ENCODE measurements at regions not wholly inside any gene's neighbourhood (a gene's known extent, or its start where the extent isn't known, plus 50 kb on each side); places are given as distances from the start of the nearest gene placed in this dataset.

GRCh38 chr4:23579166-23579565 is 310.7 kb downstream of the PPARGC1A start:
- no peaks in the 10 kb centered on the region for H3K36me3 Mint-ChIP-seq (ENCODE audit: low read depth)

GRCh38 chr4:23577398-23577797 is 312.4 kb downstream of the PPARGC1A start:
- CTCF ChIA-PET: no interaction called here
- no peak for DNase-seq
- Histone ChIP-seq H3K4me3 (ENCODE audit: low read length) (no peak overlapping the region), H3K36me3 (ENCODE audit: insufficient read depth, low read length) (no peaks in the 10 kb centered on the region), H3K27me3 (ENCODE audit: control insufficient read depth in 1 of 2, insufficient read depth in 2 of 2, low read length in 2 of 2) (no peaks in the 10 kb centered on the region), H3K27ac (ENCODE audit: low read depth in 1 of 2, low read length in 2 of 2) (no peak overlapping the region), H3K9me3 (ENCODE audit: control insufficient read depth in 1 of 2, insufficient read depth in 1 of 2, low read length in 2 of 2) (peaks cover 0 to 2% of the 10 kb centered on the region in 2 experiments), H3K4me1 (ENCODE audit: insufficient read depth, low read length) (no peaks in the 10 kb centered on the region)
- intact Hi-C loops (cut with DNase I, micrococcal nuclease): no loop called here
- TF ChIP-seq CTCF (IDR thresholded peaks at IDR 0.05): no peak
- no peaks in the 10 kb centered on the region for H3K4me1 Mint-ChIP-seq (ENCODE audit: low read depth)
- H3K9me3 Mint-ChIP-seq: peaks cover 4% of the 10 kb centered on the region
- H3K27ac Mint-ChIP-seq: no peak overlapping the region
- no peaks in the 10 kb centered on the region for H3K27me3 Mint-ChIP-seq
- POLR2A ChIA-PET: no interaction called here
- no peak for ATAC-seq (ENCODE audit: poor library complexity)
- H3K4me3 Mint-ChIP-seq: no peak overlapping the region
- H3K36me3 Mint-ChIP-seq (ENCODE audit: low read depth): no peaks in the 10 kb centered on the region

More at GRCh38 chr4:23579166-23579565, 310.7 kb downstream of the PPARGC1A start:
- DNase-seq (no peak), ATAC-seq (ENCODE audit: poor library complexity) (no peak)
- Histone ChIP-seq H3K27ac (ENCODE audit: low read depth in 1 of 2, low read length in 2 of 2) (no peak overlapping the region), H3K4me1 (ENCODE audit: insufficient read depth, low read length) (no peaks in the 10 kb centered on the region), H3K4me3 (ENCODE audit: low read length) (no peak overlapping the region), H3K36me3 (ENCODE audit: insufficient read depth, low read length) (no peaks in the 10 kb centered on the region), H3K27me3 (ENCODE audit: control insufficient read depth in 1 of 2, insufficient read depth in 2 of 2, low read length in 2 of 2) (no peaks in the 10 kb centered on the region), H3K9me3 (ENCODE audit: control insufficient read depth in 1 of 2, insufficient read depth in 1 of 2, low read length in 2 of 2) (no peaks in the 10 kb centered on the region)
- no peak overlapping the region for H3K27ac Mint-ChIP-seq
- ChIA-PET POLR2A (no interaction called here), CTCF (no interaction called here)
- H3K27me3 Mint-ChIP-seq: no peaks in the 10 kb centered on the region
- H3K9me3 Mint-ChIP-seq: peaks cover 4% of the 10 kb centered on the region
- no peak overlapping the region for H3K4me3 Mint-ChIP-seq
- no peaks in the 10 kb centered on the region for H3K4me1 Mint-ChIP-seq (ENCODE audit: low read depth)
- TF ChIP-seq CTCF (IDR thresholded peaks at IDR 0.05): no peak
- intact Hi-C loops (cut with DNase I, micrococcal nuclease): no loop called here

- Mint-ChIP-seq H3K9me3 (peaks cover 10% of the 10 kb centered on the region), H3K27me3 (no peaks in the 10 kb centered on the region), H3K4me1 (ENCODE audit: low read depth) (no peaks in the 10 kb centered on the region), H3K4me3 (no peak overlapping the region), H3K36me3 (ENCODE audit: low read depth) (no peaks in the 10 kb centered on the region), H3K27ac (no peak overlapping the region)
- ChIA-PET POLR2A (no interaction called here), CTCF (no interaction called here)
- Histone ChIP-seq H3K4me3 (ENCODE audit: low read length) (no peak overlapping the region), H3K4me1 (ENCODE audit: insufficient read depth, low read length) (no peaks in the 10 kb centered on the region), H3K36me3 (ENCODE audit: insufficient read depth, low read length) (no peaks in the 10 kb centered on the region), H3K27ac (ENCODE audit: low read depth in 1 of 2, low read length in 2 of 2) (no peak overlapping the region), H3K9me3 (ENCODE audit: control insufficient read depth in 1 of 2, insufficient read depth in 1 of 2, low read length in 2 of 2) (peaks cover 0 to 4% of the 10 kb centered on the region in 2 experiments), H3K27me3 (ENCODE audit: control insufficient read depth in 1 of 2, insufficient read depth in 2 of 2, low read length in 2 of 2) (no peaks in the 10 kb centered on the region)
- TF ChIP-seq CTCF (IDR thresholded peaks at IDR 0.05): no peak
- intact Hi-C loops (cut with DNase I, micrococcal nuclease): no loop called here
- ATAC-seq (ENCODE audit: poor library complexity) (no peak), DNase-seq (no peak)
Measured at GRCh38 chr4:23572382-23572781, 317.5 kb downstream of the PPARGC1A start.

Data from CD4-positive, alpha-beta T cell (primary cell).